HCEC 1CT (cell line): ENCODE measurements at regions not wholly inside any gene's neighbourhood (a gene's known extent, or its start where the extent isn't known, plus 50 kb on each side); places are given as distances from the start of the nearest gene placed in this dataset.
"Not testable (repeated sequence)": the region's sequence is repeated elsewhere in the genome, so short reads cannot be mapped to it uniquely, and the experiment has no call there.

ENCODE experiments used
- DNase-seq: peaks from one replicate; pipeline ENCODE4 v3.0.0-alpha.2; 2017

GRCh38 chr6:88445188-88445965, 279.2 kb upstream of the CNR1 start:
- no peak for DNase-seq

GRCh38 chr6:88443554-88443953, 277.4 kb upstream of the CNR1 start:
- no peak for DNase-seq

GRCh38 chr6:88442737-88443136, 276.6 kb upstream of the CNR1 start:
- no peak for DNase-seq

DNA sequence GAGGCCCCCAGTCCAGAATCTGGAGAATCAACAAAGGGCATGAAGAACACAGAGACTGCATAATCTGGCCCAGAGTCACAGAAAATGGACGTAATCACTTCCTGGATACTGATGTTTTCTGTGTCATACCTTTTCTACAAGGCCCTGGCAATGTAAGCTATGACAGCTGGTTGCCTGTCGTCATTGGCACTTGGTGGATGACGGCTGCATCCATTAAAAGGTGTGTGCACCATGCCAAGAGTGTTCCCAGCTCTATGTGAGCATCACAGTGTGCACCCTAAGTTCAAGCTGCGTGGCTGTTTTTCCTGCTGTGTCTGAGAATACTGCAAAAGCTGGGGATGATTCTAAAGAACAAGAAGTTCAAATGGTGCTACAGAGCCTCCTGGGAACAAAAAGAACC, 275.2 kb upstream of the CNR1 start:
- no peak for DNase-seq

- DNase-seq: no peak
Measured at GRCh38 chr6:88428068-88428467, 261.9 kb upstream of the CNR1 start.

GRCh38 chr6:88426005-88426404, 259.9 kb upstream of the CNR1 start:
- no peak for DNase-seq

DNA sequence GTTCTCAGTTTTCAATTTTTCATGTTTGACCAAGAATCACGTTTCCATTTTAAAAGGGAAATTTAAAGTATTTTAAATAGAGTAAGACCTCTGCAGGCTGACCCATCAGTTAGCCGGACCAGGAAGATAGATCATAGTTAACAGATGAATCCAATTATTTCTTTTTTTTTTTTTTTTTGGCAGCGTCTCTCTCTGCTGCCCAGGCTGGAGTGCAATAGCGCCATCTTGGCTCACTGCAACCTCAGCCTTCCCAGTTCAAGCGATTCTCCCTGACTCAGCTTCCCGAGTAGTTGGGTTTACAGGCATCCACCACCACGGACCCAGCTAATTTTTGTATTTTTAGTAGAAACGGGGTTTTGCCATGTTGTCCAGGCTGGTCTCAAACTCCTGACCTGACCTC, 256.7 kb upstream of the CNR1 start:
- no peak for DNase-seq

- DNase-seq: not testable (repeated sequence)
Measured at GRCh38 chr6:88420967-88421488, 254.9 kb upstream of the CNR1 start.

DNA sequence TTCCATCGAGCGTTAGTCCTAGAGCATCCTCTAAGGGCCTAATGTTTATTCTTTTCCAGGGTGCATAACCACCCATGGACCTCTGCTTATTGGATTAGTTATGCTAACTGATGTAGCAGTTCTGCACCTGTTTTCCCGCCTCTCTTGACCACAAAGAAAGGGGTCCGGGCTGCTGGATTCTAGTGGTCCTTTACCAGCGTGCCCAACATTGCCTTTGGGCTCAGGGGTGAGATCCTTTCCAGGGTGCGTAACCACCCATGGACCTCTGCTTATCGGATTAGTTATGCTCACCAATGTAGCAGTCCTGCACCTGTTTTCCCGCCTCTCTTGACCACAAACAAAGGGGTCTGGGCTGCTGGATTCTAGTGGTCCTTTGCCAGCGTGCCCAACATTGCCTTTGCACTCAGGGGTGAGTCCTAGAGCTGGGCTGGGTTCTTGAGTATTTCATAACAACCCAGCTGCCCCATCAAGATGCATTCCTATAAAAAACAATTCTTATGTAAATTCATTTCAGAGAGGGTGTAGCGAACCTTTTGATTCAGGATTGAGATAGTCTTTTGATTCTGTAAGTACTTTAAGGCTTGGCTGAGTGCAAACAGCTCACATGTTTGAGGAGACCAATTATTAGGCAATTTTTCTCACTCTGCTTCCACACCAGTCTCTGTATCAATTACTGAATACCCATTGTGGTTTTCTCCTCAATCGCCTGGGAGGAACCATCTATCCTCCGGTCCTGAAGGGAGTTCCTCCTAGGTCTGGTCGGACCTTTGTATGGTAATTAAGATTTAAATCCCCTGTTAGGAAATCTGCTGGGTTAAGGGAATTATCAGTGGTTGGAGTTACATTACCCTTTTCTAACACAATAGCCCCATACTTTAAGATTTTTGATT, 253.0 kb upstream of the CNR1 start:
- DNase-seq: not testable (repeated sequence)

DNA sequence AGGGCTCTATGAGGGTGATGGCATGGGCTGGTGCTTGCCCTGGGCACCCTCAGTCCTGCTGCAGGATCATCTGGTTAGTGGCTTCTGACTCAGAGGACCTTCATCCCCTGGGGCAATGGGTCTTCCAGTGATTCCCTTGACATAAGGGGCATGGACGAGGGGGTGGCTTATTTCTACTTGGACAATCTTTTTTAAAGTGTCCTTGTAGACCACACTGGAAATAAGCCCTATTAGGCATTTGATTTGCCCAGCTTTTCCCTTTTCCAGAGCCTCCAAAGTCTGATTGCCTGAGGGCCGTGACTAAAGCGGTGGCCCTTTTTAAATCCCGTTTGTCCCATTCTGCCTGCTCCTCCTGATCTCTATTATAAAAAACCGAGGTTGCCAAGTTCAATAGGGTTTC, 251.2 kb upstream of the CNR1 start:
- not testable (repeated sequence) for DNase-seq

DNA sequence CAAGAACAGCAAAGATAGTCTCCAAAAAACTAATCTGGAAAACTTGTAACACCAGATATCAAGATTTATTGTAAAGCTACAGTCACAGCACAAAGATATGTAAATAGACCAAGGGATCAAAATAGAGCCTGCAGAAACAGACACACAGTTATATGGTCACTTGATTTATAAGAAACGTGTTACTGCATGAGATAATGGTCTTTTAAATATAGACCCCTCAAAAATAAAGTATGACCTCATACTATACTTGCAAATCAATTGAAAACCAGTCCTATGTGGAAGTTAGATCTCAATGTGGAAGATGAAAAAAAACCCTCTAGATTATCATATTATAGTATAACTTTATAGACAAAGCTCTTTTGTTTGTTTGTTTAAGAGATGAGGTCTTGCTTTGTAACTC, 247.3 kb upstream of the CNR1 start:
- no peak for DNase-seq

GRCh38 chr6:88408355-88408754, 242.2 kb upstream of the CNR1 start:
- not testable (repeated sequence) for DNase-seq

- DNase-seq: not testable (repeated sequence)
Measured at GRCh38 chr6:88406674-88407073, 240.5 kb upstream of the CNR1 start.

GRCh38 chr6:88403486-88403885, 237.3 kb upstream of the CNR1 start:
- no peak for DNase-seq

GRCh38 chr6:88402909-88403308, 236.8 kb upstream of the CNR1 start:
- DNase-seq: no peak

GRCh38 chr6:88390998-88391397, 224.9 kb upstream of the CNR1 start:
- not testable (repeated sequence) for DNase-seq

DNA sequence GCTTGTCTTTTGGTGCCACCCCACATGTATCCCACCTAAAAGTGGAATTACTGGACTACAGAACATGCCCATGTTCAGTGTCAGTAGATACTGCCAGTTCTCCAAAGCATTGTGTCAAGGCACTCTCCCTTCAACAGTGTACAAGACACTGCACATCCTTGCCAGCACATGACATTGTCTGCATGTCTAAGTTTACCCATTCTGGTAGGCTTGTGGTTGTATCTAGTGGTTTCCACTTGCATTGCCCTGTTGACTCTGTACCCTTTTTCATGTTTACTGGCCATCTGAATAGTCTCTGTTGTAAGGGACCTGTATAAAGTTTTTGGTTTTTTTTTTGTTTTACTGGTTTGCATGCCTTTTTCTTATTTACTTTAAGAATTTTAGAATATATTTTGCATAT, 222.4 kb upstream of the CNR1 start:
- no peak for DNase-seq

GRCh38 chr6:88386167-88386566, 220.0 kb upstream of the CNR1 start:
- no peak for DNase-seq

GRCh38 chr6:88383183-88383582, 217.0 kb upstream of the CNR1 start:
- DNase-seq: no peak

GRCh38 chr6:88381289-88381642, 215.1 kb upstream of the CNR1 start:
- no peak for DNase-seq

DNA sequence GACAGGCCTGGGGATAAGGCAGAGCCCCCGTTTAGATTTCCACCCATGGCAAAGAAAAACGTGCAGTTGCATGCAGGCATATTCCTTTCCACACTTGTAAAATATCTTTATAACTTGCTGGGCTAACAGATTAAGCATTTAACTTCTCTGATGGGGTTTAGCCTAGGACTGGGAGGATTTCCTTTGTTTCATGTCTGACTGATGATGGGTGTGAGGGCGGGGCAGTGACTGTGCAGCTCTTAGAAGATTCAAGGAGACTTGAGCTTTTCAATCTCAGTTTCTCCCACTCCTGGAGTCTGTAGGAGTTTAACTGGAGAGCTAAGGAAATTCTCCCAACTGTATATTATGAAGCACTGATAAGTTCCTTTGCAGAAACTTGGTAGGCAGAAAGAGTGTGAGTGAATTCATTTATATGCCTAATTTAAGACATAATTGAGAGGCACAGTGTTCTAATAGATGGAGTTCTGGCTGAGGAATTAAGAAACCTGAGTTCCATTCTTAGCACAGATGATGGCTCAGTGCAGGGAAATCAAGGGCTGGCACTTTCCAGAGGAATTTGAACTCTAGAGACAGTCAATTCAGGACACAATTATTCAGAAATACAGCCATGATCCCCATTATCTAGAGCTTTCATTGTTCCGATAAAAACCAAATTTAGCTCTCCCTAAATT, 214.6 kb upstream of the CNR1 start:
- no peak for DNase-seq

GRCh38 chr6:88380083-88380482, 213.9 kb upstream of the CNR1 start:
- peak; percentile 64 for DNase-seq

DNA sequence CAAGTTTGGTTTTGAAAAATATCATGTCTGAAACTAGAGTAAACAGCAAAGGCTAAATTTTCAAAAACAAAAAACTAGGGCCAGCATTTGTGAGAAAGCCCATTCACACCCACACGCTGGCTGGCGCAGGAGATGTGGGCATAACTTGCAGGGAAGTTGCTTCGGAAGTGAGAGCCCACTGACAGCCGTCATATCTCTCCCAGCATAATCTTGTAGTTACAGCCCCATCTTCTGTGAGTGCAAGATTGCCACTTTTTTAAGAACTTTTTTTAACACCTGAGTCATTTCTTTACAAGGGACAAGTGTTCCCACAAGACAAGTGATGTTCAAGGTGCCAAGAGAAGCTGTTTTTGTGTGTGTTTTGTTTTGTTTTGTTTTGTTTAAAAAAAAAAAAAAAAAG, 212.5 kb upstream of the CNR1 start:
- DNase-seq: no peak
